Endothelial cell of umbilical vein (primary cell): ENCODE measurements at regions not wholly inside any gene's neighbourhood (a gene's known extent, or its start where the extent isn't known, plus 50 kb on each side); places are given as distances from the start of the nearest gene placed in this dataset.

Experiments used
- CTCF ChIP-seq, 2 donors: IDR thresholded peaks; 1 replicate in 1 of 2; 2 replicates in 1 of 2; pipeline ENCODE4 v1.5.1; 2011; ENCODE audit warnings: low read length in 2 of 2, mild to moderate bottlenecking in 2 of 2, moderate library complexity in 2 of 2, control low read depth in 1 of 2, inconsistent platforms in 1 of 2, low read depth in 1 of 2; ENCODE audit not compliant: insufficient read depth in 1 of 2; ENCODE audit errors: extremely low read depth in 1 of 2
- EZH2 ChIP-seq: IDR thresholded peaks from 2 replicates; pipeline ENCODE4 v1.6.1; 2012; ENCODE audit warnings: borderline replicate concordance, low read depth, mild to moderate bottlenecking, moderate library complexity, low read length, inconsistent platforms; ENCODE audit not compliant: severe bottlenecking
- MAX ChIP-seq: IDR thresholded peaks from 2 replicates; pipeline ENCODE4 v1.6.1; 2011; ENCODE audit not compliant: insufficient read depth, insufficient read length
- MYC ChIP-seq: IDR thresholded peaks from one replicate; pipeline ENCODE4 v1.6.1; 2011; ENCODE audit warnings: mild to moderate bottlenecking, low read depth, low read length
- POLR2A ChIP-seq: IDR thresholded peaks from 2 replicates; pipeline ENCODE4 v1.6.1; 2012; ENCODE audit warnings: low read depth, mild to moderate bottlenecking, control low read depth, low read length
- POLR2AphosphoS5 ChIP-seq: IDR thresholded peaks from 2 replicates; pipeline ENCODE4 v1.6.1; 2012; ENCODE audit warnings: low read depth, mild to moderate bottlenecking, control low read depth, low read length, moderate library complexity; ENCODE audit not compliant: insufficient read depth

- TF ChIP-seq CTCF (IDR thresholded peaks at IDR 0.05; ENCODE audit: extremely low read depth in 1 of 2, insufficient read depth in 1 of 2, low read depth in 1 of 2, low read length in 2 of 2): no peak
- TF ChIP-seq POLR2A: no peak
- no peak for TF ChIP-seq MYC
- TF ChIP-seq POLR2AphosphoS5: no peak
- TF ChIP-seq MAX: no peak
- TF ChIP-seq EZH2: no peak
Observed at GRCh38 chr5:82816926-82817325, 260.3 kb downstream of the TMEM167A start.
